GM13976 (cell line): ENCODE measurements at regions not wholly inside any gene's neighbourhood (a gene's known extent, or its start where the extent isn't known, plus 50 kb on each side); places are given as distances from the start of the nearest gene placed in this dataset.

Experiments used
- DNase-seq: peaks from one replicate; pipeline ENCODE4 v3.0.0; 2012; ENCODE audit warnings: low spot score
- CTCF ChIP-seq: IDR thresholded peaks from 2 replicates; pipeline ENCODE4 v1.5.1; 2012; ENCODE audit warnings: borderline replicate concordance, mild to moderate bottlenecking; ENCODE audit not compliant: insufficient read depth; ENCODE audit errors: extremely low read depth, missing control alignments, control extremely low read depth
- in situ Hi-C: fragments of 300-500 bp; cut with MboI; formaldehyde crosslinking; loops from one replicate; pipeline ENCODE4 v1.12.0; 2022; ENCODE audit warnings: low sequenced_read_pairs, mixed read lengths, inconsistent platforms; ENCODE audit not compliant: unreplicated experiment

- DNase-seq, result no peak
- in situ Hi-C loops, result no loop called here
- no peak for TF ChIP-seq CTCF
Observed at GRCh38 chr13:68439817-68440216, 1209.7 kb upstream of the PCDH9 start.

GRCh38 chr13:68428292-68428691, 1198.2 kb upstream of the PCDH9 start:
- TF ChIP-seq CTCF, result no peak
- DNase-seq, result no peak
- in situ Hi-C loops, result no loop called here

GRCh38 chr13:68417801-68418200, 1187.7 kb upstream of the PCDH9 start:
- no peak for DNase-seq
- TF ChIP-seq CTCF, result no peak
- in situ Hi-C loops, result no loop called here

- no peak for DNase-seq
- in situ Hi-C loops, result no loop called here
- TF ChIP-seq CTCF, result no peak
Observed at GRCh38 chr13:68410007-68410406, 1179.9 kb upstream of the PCDH9 start.

- in situ Hi-C loops, result no loop called here
- no peak for DNase-seq
- TF ChIP-seq CTCF, result no peak
Observed at GRCh38 chr13:68390987-68391386, 1160.9 kb upstream of the PCDH9 start.

GRCh38 chr13:68386808-68387207, 1156.7 kb upstream of the PCDH9 start:
- in situ Hi-C loops, result no loop called here
- DNase-seq, result no peak
- TF ChIP-seq CTCF, result no peak
